Heart right ventricle (tissue), 16 donors: ENCODE measurements at regions not wholly inside any gene's neighbourhood (a gene's known extent, or its start where the extent isn't known, plus 50 kb on each side); places are given as distances from the start of the nearest gene placed in this dataset.

ENCODE experiments used
- ATAC-seq, 8 donors: fragments of 200-7000 bp; cut with Tn5 transposase; one replicate each; pipeline ENCODE4 v1.9.1; 2020; ENCODE audit warnings: mild to moderate bottlenecking in 8 of 8, moderate library complexity in 8 of 8, moderate number of reproducible peaks in 1 of 8
- DNase-seq, 2 donors: peaks; one replicate each; pipeline ENCODE4 v3.0.0-alpha.2; 2020
- H3K27ac ChIP-seq, 10 donors: fragments of 200-600 bp; sonication (generic) in 2 of 10; one replicate each; pipeline versions ENCODE4 v1.5.0 to v1.8.0; 2020 to 2022; ENCODE audit warnings: mild to moderate bottlenecking in 3 of 10
- H3K27me3 ChIP-seq, 7 donors: fragments of 200-600 bp; one replicate each; pipeline ENCODE4 v1.8.0; 2021 to 2022; ENCODE audit warnings: mild to moderate bottlenecking in 2 of 7
- H3K36me3 ChIP-seq, 9 donors: fragments of 200-600 bp; sonication (generic) in 1 of 9; one replicate each; pipeline versions ENCODE4 v1.5.0 to v1.8.0; 2020 to 2022; ENCODE audit warnings: mild to moderate bottlenecking in 2 of 9
- H3K4me1 ChIP-seq, 9 donors: fragments of 200-600 bp; sonication (generic) in 1 of 9; one replicate each; pipeline versions ENCODE4 v1.5.0 to v1.8.0; 2020 to 2022; ENCODE audit warnings: mild to moderate bottlenecking in 4 of 9
- H3K4me3 ChIP-seq, 10 donors: fragments of 200-600 bp; sonication (generic) in 2 of 10; one replicate each; pipeline versions ENCODE4 v1.5.0 to v1.8.0; 2020 to 2022; ENCODE audit warnings: mild to moderate bottlenecking in 7 of 10, moderate library complexity in 2 of 10
- H3K9me3 ChIP-seq, 11 donors: fragments of 200-600 bp in 10 of 11; sonication (generic) in 2 of 11; one replicate each; pipeline versions ENCODE4 v1.5.0 to v1.8.0; 2013 to 2022; ENCODE audit warnings: mild to moderate bottlenecking in 2 of 11, control low read depth in 1 of 11, moderate library complexity in 1 of 11
- WGBS, 2 donors: extraction: QIAGEN DNeasy Blood & Tissue Kit; methylation state at CpG; one replicate each; pipeline ENCODE4 v1.1.7; 2013; ENCODE audit warnings: inconsistent platforms in 1 of 2; 5-methylcytosine and 5-hydroxymethylcytosine counted together
- intact Hi-C, 10 donors: fragments of 100-400 bp; cut with DNase I; formaldehyde crosslinking; loops; one replicate each; pipeline versions ENCODE4 v1.11.1 to v1.14.2; 2022
- TF ChIP-seq, protein P1 (sequence below), 9 donors: fragments of 200-600 bp; sonication (generic) in 2 of 9; IDR thresholded peaks; one replicate each; pipeline versions ENCODE4 v1.5.0 to v1.8.0; 2021 to 2022; ENCODE audit warnings: antibody characterized with exemption in 9 of 9, mild to moderate bottlenecking in 5 of 9, moderate library complexity in 1 of 9
- donor health status: Arrhythmogenic right ventricular cardiomyopathy.
- donor health status: ischemic (EF 13 %, LVEDD 7.1; RV severe dilation, severe dysfunction).
- donor health status: healthy with polysubstance abuse.
- donor health status: DM: no; HTN: yes; CAD: no.
- donor health status: DM: no; HTN: no; CAD: no.
- donor health status: ischemic (EF 25% LVEDD 6.9; RV normal size, moderate dysfunction).
- donor health status: ischemic (EF 25% LVEDD 5.7; RV mildly dilated, moderate dysfunction).
- donor health status: healthy.
- donor health status: DM: yes; HTN: yes; CAD: no.
- donor health status: Ischemic cardiomyopathy.
- donor health status: ischemic (EF 35%, LVEDD 5.7; RV mildly dilated, moderate dysfunction).
- donor health status: nonischemic (EF 11% LVEDD 7.7; RV severe dilation, severe dysfunction).
- donor health status: DM: yes; HTN: yes; CAD: no.
- donor health status: PGD.
- donor health status: ischemic (EF 29% LVEDD 5.4; RV normal size, mild dysfunction).
- donor health status: nonischemic (EF 23%, LVEDD 6.1; RV moderate dilation, normal function).

DNA sequence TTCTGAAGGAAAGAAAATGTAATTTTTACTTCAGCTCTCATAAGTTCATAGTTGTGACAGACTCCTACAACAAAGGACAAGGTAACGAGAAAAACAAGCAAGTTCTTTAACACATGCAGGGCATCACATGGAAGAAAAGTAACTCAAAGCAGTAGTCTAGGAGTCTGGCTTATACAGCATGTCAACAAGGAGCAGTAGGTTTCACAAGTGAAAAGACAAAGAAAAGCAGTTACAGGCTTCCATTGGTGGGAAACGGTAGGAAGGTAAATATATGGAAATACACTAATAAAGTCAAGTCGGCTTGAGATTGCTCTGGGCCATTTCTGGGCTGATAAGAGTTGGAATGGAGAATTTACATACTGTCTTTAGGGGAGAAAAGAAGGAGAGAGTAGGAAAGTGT lies 228.4 kb upstream of the ZFP42 start:
- no peaks in the 10 kb centered on the region for H3K36me3 ChIP-seq
- TF ChIP-seq, protein P1, sequence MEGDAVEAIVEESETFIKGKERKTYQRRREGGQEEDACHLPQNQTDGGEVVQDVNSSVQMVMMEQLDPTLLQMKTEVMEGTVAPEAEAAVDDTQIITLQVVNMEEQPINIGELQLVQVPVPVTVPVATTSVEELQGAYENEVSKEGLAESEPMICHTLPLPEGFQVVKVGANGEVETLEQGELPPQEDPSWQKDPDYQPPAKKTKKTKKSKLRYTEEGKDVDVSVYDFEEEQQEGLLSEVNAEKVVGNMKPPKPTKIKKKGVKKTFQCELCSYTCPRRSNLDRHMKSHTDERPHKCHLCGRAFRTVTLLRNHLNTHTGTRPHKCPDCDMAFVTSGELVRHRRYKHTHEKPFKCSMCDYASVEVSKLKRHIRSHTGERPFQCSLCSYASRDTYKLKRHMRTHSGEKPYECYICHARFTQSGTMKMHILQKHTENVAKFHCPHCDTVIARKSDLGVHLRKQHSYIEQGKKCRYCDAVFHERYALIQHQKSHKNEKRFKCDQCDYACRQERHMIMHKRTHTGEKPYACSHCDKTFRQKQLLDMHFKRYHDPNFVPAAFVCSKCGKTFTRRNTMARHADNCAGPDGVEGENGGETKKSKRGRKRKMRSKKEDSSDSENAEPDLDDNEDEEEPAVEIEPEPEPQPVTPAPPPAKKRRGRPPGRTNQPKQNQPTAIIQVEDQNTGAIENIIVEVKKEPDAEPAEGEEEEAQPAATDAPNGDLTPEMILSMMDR (IDR thresholded peaks at IDR 0.05): no peak
- H3K27me3 ChIP-seq: no peaks in the 10 kb centered on the region
- peaks cover 0 to 2% (median 0%) of the 10 kb centered on the region in 11 donors for H3K9me3 ChIP-seq
- H3K4me3 ChIP-seq: no peak overlapping the region
- no peaks in the 10 kb centered on the region for H3K4me1 ChIP-seq
- no peak for ATAC-seq
- DNase-seq: no peak
- 57% methylated on average over 3 of the region's 3 CpGs for WGBS, 2 donors
- intact Hi-C loops: no loop called here
- no peak overlapping the region for H3K27ac ChIP-seq

DNA sequence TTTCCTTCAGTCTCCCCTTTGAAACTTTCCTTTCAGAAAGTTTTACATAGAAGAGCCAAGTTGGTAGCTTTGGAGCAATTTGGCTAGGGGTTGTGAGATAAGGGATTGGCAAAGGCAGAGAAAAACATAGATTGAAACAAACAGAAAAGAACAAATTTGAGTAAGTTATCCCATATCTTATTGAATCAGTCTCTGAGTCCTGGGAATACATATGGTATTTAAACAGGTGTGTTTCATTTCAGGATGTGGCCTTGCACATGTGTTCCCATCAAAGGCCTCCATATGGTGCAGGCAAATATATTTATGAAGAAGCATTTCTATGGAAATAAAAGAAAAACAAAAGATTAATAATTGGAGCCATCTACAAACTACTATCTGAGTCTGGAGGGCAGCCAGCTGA lies 227.9 kb upstream of the ZFP42 start:
- TF ChIP-seq, protein P1 (IDR thresholded peaks at IDR 0.05): no peak
- H3K27me3 ChIP-seq: no peaks in the 10 kb centered on the region
- no peaks in the 10 kb centered on the region for H3K36me3 ChIP-seq
- no peaks in the 10 kb centered on the region for H3K4me1 ChIP-seq
- no peak for ATAC-seq
- H3K4me3 ChIP-seq: no peak overlapping the region
- no peak for DNase-seq
- intact Hi-C loops: no loop called here
- H3K27ac ChIP-seq: no peak overlapping the region
- no peaks in the 10 kb centered on the region for H3K9me3 ChIP-seq

DNA sequence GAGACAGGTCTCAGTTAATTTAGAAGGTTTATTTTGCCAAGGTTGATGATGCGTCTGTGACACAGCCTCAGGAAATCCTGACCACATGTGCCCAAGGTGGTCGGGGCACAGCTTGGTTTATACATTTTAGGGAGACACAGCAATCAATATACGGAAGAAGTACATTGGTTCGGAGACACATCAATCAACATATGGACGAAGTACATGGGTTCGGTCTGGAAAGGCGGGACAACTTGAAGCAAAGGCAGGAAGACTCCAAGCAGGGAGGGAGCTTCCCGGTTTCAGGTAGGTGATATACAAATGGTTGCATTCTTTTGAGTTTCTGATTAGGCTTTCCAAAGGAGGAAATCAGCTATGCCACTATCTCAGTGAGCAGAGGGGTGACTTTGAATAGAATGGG lies 225.2 kb upstream of the ZFP42 start:
- H3K4me3 ChIP-seq: no peak overlapping the region
- H3K36me3 ChIP-seq: no peaks in the 10 kb centered on the region
- H3K4me1 ChIP-seq: no peaks in the 10 kb centered on the region
- H3K9me3 ChIP-seq: no peaks in the 10 kb centered on the region
- TF ChIP-seq, protein P1 (IDR thresholded peaks at IDR 0.05): no peak
- intact Hi-C loops: no loop called here
- ATAC-seq (no peak), DNase-seq (no peak)
- 88 to 89% methylated on average over 8 of the region's 8 CpGs for WGBS, 2 donors
- H3K27me3 ChIP-seq: no peaks in the 10 kb centered on the region
- H3K27ac ChIP-seq: no peak overlapping the region

DNA sequence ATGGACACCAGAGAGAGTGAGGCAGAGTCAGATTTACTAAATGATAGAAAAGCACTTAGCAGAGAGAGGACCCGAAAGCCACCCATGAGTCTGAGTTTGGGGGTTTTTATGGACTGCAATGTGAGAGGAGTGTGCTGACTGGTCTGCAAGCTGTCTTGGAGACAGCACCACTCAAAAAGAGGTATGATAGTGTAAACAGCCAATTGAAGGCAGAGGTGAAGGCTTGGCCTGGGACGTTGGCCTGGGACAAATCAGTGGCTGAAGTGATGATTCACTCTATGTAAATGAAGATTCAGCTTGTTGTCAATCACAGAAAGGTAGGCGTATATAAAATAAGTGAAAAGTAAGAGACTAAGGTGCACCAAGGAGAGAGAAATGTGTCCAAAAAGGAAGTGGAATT lies 217.6 kb upstream of the ZFP42 start:
- intact Hi-C loops: no loop called here
- no peaks in the 10 kb centered on the region for H3K36me3 ChIP-seq
- no peak overlapping the region for H3K27ac ChIP-seq
- peaks cover 0 to 17% (median 0%) of the 10 kb centered on the region in 11 donors for H3K9me3 ChIP-seq
- WGBS, 2 donors: 70 to 84% methylated on average over 3 of the region's 3 CpGs
- no peak overlapping the region for H3K4me3 ChIP-seq
- DNase-seq: no peak
- H3K4me1 ChIP-seq: no peaks in the 10 kb centered on the region
- TF ChIP-seq, protein P1 (IDR thresholded peaks at IDR 0.05): no peak
- ATAC-seq: no peak
- no peaks in the 10 kb centered on the region for H3K27me3 ChIP-seq

DNA sequence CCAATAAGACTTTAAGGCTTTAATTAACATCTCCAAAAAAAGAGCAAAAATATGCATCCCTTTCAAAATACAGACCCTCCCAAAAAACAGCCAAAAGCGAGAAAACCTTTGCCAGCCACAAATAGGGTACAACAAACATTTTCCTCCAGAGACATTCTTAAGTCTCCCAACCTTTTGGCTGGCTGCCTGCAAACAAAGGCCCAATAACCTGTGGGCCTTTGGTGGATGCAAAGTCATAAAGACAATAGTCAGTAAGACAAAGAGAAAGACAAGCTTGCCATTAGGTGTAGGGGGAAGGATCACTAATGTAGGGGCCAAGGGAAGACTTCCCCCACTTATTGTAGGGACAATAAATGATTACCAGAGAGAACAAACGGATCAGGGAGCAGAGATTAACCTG lies 215.5 kb upstream of the ZFP42 start:
- H3K4me3 ChIP-seq: no peak overlapping the region
- H3K36me3 ChIP-seq: no peaks in the 10 kb centered on the region
- intact Hi-C loops: no loop called here
- 50 to 69% methylated on average over 2 of the region's 2 CpGs for WGBS, 2 donors
- DNase-seq (no peak), ATAC-seq (no peak)
- H3K27ac ChIP-seq: no peak overlapping the region
- no peaks in the 10 kb centered on the region for H3K27me3 ChIP-seq
- peaks cover 0 to 32% (median 0%) of the 10 kb centered on the region in 11 donors for H3K9me3 ChIP-seq
- TF ChIP-seq, protein P1 (IDR thresholded peaks at IDR 0.05): no peak
- no peaks in the 10 kb centered on the region for H3K4me1 ChIP-seq
